ENCODE measurements at regions not wholly inside any gene's neighbourhood (a gene's known extent, or its start where the extent isn't known, plus 50 kb on each side); places are given as distances from the start of the nearest gene placed in this dataset.
A peak's percentile ranks its signal among the peaks of the same experiment; 100 is the strongest.
"Not testable (repeated sequence)": the region's sequence is repeated elsewhere in the genome, so short reads cannot be mapped to it uniquely, and the experiment has no call there.

- no peak for DNase-seq (ENCODE audit: low read depth)
Observed at GRCh38 chr4:147102596-147102995, 156.9 kb upstream of the TTC29 start.

GRCh38 chr4:147103403-147103946 is 157.8 kb upstream of the TTC29 start:
- DNase-seq (ENCODE audit: low read depth) = no peak

- no peak for DNase-seq (ENCODE audit: low read depth)
Observed at GRCh38 chr4:147104768-147105167, 159.1 kb upstream of the TTC29 start.

- no peak for DNase-seq (ENCODE audit: low read depth)
Observed at GRCh38 chr4:147108409-147108808, 162.7 kb upstream of the TTC29 start.

GRCh38 chr4:147109800-147110199 is 164.1 kb upstream of the TTC29 start:
- DNase-seq (ENCODE audit: low read depth) = no peak

GRCh38 chr4:147110473-147111367 is 165.1 kb upstream of the TTC29 start:
- DNase-seq (ENCODE audit: low read depth) = no peak

- not testable (repeated sequence) for DNase-seq (ENCODE audit: low read depth)
Observed at GRCh38 chr4:147112196-147112595, 166.5 kb upstream of the TTC29 start.

GRCh38 chr4:147117431-147117830 is 171.8 kb upstream of the TTC29 start:
- no peak for DNase-seq (ENCODE audit: low read depth)

GRCh38 chr4:147118528-147118927 is 172.9 kb upstream of the TTC29 start:
- DNase-seq (ENCODE audit: low read depth) = peak; percentile 67

- DNase-seq (ENCODE audit: low read depth) = no peak
Observed at GRCh38 chr4:147122685-147123084, 177.0 kb upstream of the TTC29 start.

GRCh38 chr4:147123146-147123545 is 177.5 kb upstream of the TTC29 start:
- no peak for DNase-seq (ENCODE audit: low read depth)

GRCh38 chr4:147128787-147129186 is 183.1 kb upstream of the TTC29 start:
- no peak for DNase-seq (ENCODE audit: low read depth)

- DNase-seq (ENCODE audit: low read depth) = no peak
Observed at GRCh38 chr4:147129687-147130086, 184.0 kb upstream of the TTC29 start.

- no peak for DNase-seq (ENCODE audit: low read depth)
Observed at GRCh38 chr4:147134536-147135210, 189.0 kb upstream of the TTC29 start.

- DNase-seq (ENCODE audit: low read depth) = no peak
Observed at GRCh38 chr4:147136310-147136709, 190.6 kb upstream of the TTC29 start.

- no peak for DNase-seq (ENCODE audit: low read depth)
Observed at GRCh38 chr4:147136751-147137150, 191.1 kb upstream of the TTC29 start.

- DNase-seq (ENCODE audit: low read depth) = no peak
Observed at GRCh38 chr4:147137280-147137679, 191.6 kb upstream of the TTC29 start.

GRCh38 chr4:147138171-147138570 is 192.5 kb upstream of the TTC29 start:
- no peak for DNase-seq (ENCODE audit: low read depth)

GRCh38 chr4:147139455-147140198 is 194.0 kb upstream of the TTC29 start:
- DNase-seq (ENCODE audit: low read depth) = no peak

- no peak for DNase-seq (ENCODE audit: low read depth)
Observed at GRCh38 chr4:147151763-147152162, 206.1 kb upstream of the TTC29 start.

- no peak for DNase-seq (ENCODE audit: low read depth)
Observed at GRCh38 chr4:147157860-147158701, 212.4 kb upstream of the TTC29 start.
